Left ventricle myocardium superior (tissue), 1 donor: ENCODE measurements at regions not wholly inside any gene's neighbourhood (a gene's known extent, or its start where the extent isn't known, plus 50 kb on each side); places are given as distances from the start of the nearest gene placed in this dataset.
"Not testable (repeated sequence)": the region's sequence is repeated elsewhere in the genome, so short reads cannot be mapped to it uniquely, and the experiment has no call there.

Source experiments
- ATAC-seq: fragments of 200-7000 bp; cut with Tn5 transposase; one replicate; pipeline ENCODE4 v1.9.1; 2020; ENCODE audit warnings: mild to moderate bottlenecking, moderate library complexity
- DNase-seq: peaks from one replicate; pipeline ENCODE4 v3.0.0-alpha.2; 2020
- intact Hi-C: fragments of 100-400 bp; cut with micrococcal nuclease; formaldehyde crosslinking; loops from one replicate; pipeline ENCODE4 v1.11.0; 2022
- donor health status: DM: no; HTN: yes; CAD: no; lungs with severe emphysema.

- ATAC-seq, intact Hi-C loops, DNase-seq: not testable (repeated sequence)
These were observed 128.8 kb downstream of the PCDH10 start for GRCh38 chr4:133277940-133278339.

GRCh38 chr4:133275246-133275645, 126.2 kb downstream of the PCDH10 start:
- intact Hi-C loops: no loop called here
- ATAC-seq: no peak
- DNase-seq: no peak

GRCh38 chr4:133273401-133273800, 124.3 kb downstream of the PCDH10 start:
- intact Hi-C loops: no loop called here
- ATAC-seq: no peak
- no peak for DNase-seq

DNA sequence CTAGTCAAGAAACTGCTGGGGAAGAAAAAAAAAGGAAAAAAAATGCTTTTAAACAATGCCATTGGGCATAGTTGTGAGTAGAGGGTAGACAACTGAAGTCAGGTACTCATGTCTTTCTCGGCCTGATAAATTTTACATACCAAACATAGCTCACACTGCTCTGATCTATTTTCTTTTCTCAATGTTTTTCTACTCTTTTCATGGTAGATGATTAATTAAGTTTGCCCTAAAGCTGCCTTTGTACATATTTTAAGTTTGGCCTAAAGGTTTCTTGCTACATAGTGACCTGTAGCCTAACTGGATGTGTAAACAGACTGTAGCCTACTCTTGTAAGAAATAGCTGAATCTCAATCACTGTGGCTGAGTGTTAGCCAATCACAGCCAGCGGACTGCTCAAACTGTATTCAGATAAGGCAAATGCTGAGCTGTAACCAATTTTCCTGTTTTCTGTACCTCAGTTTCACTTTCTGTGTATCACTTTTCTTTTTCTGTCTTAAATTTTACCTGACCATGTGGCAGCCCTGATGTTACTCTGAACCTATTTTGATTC, 121.0 kb downstream of the PCDH10 start:
- ATAC-seq (no peak), DNase-seq (no peak)
- intact Hi-C loops: no loop called here

DNA sequence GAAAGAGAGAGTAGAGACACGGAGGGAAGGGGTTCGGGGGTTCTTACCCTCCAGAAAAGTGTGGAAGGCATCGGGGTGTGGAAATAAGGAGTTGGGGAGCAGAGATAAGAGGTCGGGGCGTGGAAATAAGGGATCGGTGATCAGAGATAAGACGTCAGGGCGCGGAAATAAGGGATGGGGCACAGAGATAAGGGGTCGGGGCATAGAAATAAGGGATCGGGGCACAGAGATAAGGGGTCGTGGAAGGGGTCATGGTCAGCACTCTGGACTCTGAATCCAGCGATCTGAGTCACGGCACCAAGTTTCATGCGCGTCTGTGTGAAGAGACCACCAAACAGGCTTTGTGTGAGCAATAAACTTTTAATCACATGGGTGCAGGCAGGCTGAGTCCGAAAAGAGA, 119.1 kb downstream of the PCDH10 start:
- DNase-seq: no peak
- intact Hi-C loops: no loop called here
- ATAC-seq: no peak

GRCh38 chr4:133267506-133267905, 118.4 kb downstream of the PCDH10 start:
- DNase-seq, intact Hi-C loops, ATAC-seq: not testable (repeated sequence)

- ATAC-seq, DNase-seq, intact Hi-C loops: not testable (repeated sequence)
These were observed 117.9 kb downstream of the PCDH10 start for GRCh38 chr4:133266966-133267365.

GRCh38 chr4:133264251-133264650, 115.2 kb downstream of the PCDH10 start:
- DNase-seq, ATAC-seq, intact Hi-C loops: not testable (repeated sequence)

DNA sequence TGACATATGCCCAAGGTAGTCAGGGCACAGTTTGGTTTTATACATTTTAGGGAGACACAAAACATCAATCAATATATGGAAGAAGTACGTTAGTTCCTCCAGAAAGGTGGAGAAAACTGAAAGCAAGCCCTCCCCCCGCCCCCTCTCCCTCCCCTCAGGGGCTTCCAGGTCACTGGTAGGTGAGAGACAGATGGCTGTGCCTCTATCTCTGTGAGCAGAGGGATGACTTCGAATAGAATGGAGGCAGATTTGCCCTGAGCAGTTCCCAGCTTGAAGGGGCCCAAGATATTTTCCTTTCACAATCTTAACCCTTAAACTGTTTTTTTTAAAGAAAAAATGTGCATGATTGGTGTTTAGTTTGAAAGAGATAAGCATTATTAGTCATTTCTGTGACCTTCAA, 114.0 kb downstream of the PCDH10 start:
- DNase-seq (no peak), ATAC-seq (no peak)
- intact Hi-C loops: no loop called here

DNA sequence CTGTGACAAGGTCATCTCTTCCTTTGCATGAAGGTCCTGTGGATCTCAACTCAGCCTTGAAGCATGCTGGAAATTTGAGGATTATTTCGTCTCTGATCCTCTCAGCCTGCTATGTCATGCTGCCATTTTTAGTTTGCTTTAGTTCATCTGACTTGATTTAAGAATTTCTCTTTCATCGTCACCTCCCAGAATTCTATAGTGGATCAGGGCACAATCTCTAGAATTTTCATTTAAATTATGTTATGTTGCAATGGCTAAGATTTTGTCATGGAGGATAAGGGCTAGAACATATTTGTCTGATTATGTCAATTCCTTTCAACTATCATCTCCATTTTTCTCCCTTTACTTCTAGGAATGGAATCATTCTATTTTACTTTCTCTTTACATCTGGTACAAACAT, 98.8 kb downstream of the PCDH10 start:
- ATAC-seq: no peak
- intact Hi-C loops: no loop called here
- no peak for DNase-seq

- DNase-seq (no peak), ATAC-seq (no peak)
- intact Hi-C loops: no loop called here
These were observed 96.1 kb downstream of the PCDH10 start for GRCh38 chr4:133245226-133245625.
